Fibroblast of skin of right biceps (primary cell): ENCODE measurements at regions not wholly inside any gene's neighbourhood (a gene's known extent, or its start where the extent isn't known, plus 50 kb on each side); places are given as distances from the start of the nearest gene placed in this dataset.

Experiments used
- DNase-seq: peaks from one replicate; pipeline ENCODE4 v3.0.0-alpha.2; 2013

DNA sequence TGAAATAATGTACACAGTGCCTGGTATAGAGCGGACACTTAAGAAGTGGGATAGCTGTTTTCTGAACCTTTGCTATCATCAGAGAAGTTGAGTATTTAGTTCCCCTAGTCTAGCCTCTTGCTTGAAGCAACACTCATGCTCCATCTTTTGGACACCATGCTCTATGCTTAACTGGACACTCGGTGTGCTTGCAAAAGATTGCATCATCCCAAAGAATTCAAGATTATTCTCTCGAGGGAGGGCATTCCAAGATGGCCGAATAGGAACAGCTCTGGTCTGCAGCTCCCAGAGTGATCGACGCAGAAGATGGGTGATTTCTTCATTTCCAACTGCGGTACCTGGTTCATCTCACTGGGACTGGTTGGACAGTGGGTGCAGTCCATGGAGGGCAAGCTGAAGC is 143.9 kb upstream of the FSHR start:
- no peak for DNase-seq

DNA sequence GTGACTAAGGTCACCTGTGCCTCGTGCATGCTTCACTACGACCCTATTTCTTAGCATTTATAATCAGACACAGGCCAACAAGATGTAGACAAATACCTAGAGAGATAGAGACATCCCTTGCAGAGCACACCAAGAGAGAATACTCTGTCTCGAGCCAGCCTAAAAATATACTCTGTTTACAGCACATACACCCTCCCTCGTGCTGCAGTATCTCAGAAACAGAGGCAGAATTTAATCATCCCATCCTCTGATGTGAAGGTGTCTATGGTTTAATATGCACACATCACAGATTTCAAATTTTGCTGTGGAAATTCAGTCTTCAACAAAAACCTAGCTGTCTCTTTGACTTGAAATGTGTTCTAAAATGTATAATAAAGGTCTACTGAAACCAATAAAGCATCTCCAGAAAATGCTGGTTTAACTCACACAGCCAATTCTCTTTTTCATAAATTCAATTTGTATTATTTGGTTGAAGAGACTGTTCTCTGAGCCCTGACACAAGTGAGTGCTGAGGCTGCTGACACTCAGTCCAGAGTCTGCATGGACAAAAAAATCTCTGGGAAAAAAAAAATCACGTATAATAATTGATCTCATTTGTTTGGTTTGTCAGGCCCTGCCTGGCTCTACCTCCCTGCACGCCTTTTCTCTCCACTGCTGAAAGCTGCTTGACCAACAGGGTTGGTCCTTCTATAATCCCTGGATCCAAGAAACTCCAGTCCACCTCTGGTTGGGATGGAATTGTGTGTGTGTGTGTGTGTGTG is 142.0 kb upstream of the FSHR start:
- no peak for DNase-seq

DNA sequence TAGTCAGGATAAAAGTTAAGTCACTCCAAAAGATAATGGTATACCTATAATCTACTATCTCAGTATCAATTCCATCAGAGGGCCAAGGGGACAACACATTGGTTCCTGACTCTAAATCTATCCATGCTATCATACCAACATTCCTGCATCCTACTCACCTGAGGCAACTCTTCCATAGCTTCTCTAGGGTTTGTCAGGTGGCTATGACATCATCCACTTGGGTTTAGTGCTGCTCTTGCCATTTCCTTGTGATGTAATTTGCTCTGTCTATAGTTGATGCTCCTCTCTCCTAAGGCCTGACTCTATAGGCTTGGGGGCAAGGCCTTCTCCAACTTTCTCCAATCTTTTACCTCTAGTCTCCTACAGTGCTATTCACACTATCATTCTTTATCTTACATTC is 139.9 kb upstream of the FSHR start:
- no peak for DNase-seq

DNA sequence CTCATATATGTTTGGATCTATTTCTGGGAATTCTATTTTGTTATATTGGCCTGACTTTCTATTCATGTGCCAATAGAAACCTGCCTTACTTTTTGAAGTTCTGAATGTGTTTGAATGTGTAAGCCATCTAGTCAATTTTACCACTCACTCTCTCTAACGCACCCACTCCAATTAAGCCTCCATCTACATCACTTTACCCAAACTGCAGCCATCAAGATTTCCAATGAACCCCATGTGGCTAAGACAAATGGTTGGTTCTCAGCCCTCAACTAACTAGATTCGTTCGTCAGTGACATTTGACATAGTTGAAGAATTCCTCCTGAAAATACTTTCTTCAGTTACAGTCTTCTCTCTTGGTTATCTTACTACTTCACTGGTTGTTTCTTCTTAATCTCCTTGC is 137.3 kb upstream of the FSHR start:
- no peak for DNase-seq

DNA sequence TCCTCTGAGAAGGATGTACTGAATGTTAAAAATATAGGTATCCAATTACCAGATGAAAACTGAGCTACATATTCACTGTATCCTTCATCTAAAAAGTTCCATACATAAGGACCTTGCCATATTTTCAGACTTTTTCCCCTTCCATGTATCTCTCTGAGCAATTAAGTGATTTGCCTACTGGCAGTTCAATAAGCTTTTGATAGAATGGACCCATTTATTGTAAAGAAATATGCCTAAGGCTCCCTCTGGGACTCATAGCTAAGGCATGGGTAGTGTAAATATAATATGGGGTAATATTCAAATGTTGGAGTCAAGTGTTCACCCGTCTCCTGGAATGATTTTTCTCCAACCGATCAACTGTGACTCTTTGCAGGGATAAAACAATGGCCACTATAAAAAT is 135.4 kb upstream of the FSHR start:
- DNase-seq: no peak

DNA sequence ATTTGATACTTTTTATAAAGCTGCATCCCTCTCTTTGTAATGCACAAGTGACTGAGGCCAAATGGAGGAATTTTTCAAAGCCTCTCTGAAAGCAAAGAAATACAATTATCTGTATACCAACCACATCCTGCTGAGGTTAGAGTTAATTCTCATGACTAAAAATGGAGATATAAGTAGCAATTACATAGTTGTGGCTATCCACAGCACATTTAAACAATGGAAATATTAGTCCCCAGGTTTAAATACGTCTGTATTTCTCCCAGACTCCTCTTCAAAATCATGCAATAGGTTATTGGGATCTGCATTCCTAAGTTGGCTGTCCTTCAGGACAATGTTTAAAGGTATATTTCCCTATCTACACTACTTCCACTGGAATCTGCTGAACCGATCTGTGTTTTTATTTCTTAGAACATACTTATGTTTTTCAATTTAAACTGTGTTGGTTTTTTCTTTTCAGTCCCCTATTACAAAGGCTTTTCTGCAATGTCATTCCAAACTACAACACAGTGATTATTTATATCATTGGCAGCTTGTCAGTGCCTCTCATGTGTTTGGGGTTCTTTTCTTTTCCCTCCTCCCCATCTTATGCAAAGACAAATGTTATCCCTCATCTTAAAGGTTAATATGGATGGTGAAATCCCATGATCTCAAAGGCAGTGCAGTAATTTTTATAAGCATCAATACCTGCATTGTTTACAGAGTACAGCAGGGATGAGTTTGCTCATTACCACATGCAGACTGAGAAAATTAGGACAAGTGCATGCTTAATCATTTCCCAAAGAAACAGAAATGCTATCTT is 134.8 kb upstream of the FSHR start:
- DNase-seq: peak; percentile 62

DNA sequence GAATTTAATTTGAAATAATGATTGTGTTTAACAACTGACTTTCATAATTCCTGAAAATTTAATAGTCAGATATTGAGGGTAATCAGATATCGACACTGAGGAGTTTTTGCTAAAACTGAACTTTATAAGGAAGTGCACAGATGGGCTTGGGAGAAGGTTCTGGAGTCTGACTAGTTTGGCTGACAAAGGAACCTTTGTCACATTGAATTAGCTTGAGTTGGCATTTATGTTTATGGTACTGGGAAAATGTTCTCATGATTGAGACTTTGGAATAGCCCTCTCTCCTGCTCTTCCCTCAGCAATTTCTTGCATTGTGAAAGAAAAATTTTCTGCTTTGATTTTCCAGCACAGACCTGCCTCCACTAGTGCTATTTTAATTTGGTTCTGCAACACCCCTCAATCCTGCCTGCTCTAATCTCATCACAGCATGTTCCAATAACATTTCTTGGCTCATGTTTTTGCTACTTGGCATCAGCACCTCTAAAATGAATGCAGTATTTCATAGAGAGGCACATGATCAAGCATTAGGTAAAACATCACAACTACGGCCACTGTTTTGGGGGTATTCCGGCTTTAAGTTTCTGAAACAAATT is 133.9 kb upstream of the FSHR start:
- no peak for DNase-seq

DNA sequence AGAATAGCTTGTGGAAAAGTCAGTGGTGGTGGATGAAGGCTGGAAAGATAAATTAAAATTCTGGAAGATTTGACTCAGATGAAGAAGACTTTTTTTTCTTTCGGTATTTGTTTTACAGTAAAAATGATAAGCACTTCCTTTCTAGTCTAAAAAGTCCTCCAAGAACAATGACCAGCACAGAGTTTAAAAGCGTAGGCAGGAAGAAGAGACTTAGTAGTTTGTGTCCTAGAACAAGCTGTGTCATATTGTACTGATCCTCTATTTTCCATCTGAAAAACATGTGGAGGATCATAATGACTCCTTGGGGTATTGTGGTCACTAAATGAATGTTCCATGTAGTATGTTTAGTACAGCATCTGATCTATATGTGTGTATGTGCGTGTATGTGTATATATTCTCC is 132.4 kb upstream of the FSHR start:
- DNase-seq: peak; percentile 13

DNA sequence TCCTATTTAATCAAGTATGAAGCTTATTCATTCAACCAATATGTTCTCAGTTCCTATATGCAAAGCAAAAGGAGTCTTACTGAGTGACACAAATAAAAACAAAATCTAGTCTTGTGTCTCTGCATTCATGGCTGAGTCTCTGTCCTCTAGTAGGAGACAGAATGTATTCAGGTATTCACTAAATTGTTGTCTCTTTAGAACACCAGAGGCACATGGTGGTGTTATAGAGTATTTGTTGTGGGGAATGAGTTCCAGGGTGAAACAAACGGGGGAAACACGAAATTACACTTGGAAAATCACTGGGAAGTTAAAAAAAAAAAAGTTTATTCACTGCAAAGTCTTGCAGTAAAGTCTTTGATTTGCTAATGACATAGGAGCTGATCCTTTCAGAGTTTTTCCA is 131.7 kb upstream of the FSHR start:
- DNase-seq: no peak

DNA sequence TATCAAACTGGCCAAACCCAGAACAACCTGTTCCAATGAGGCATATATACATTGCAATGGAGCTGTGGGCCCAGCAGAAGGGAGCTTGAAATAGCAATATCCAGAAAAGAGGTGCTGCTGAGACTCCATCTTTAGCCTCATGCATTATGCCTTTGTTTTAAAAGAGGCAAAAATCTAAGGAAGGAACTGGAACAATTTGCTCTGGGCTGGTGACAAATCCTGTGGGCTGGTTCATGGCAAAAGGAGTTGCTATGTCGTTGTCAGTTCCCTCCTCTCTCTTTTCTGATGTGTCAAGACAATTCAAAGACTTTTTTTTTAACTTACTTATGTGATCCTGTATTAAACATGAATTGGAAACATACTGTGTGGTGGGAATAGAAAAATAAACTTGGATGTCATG is 124.2 kb upstream of the FSHR start:
- no peak for DNase-seq

DNA sequence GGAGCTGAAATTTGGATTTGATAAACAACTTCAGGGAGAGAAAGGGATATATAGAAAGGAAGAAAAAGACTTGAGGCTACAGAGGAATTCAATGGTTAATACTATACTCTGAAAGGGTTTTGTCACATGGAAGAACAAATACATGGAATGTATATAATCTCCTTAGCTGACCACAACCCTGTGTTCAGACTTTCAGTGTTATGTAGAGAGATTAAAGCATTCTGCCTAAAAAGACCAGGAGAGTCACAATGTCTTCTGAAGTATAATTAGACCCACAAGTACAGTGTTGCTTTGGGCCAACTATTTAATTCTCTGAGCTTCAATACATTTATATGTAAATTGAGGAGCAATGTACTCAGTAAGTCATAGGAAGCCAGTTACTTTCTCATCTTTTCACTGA is 123.8 kb upstream of the FSHR start:
- DNase-seq: no peak

DNA sequence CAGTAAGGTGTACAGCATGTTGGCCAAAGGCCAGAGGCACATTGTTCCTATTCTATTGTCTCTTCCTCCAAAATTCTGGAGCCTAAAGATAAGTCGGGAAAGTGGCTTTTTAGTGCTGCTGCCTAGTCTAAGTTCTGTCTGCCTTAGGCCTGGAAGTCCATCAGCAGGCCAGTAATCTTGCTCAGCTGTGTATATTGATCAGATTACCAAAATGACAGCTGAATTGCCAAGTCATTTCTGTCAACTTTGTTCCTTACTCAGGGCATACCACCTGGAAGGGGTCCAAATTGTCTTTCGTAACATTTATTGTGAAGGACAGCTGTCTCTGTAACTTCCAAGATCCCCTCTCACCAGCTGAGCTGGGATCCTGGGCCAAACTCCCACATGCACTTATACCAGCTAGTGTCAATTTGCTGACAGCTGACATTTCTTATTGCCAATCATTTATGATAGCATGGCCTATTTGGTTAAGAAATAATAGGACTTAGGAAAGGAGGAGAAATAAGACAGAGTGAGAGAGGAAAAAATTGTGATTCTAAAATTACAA is 116.8 kb upstream of the FSHR start:
- no peak for DNase-seq

DNA sequence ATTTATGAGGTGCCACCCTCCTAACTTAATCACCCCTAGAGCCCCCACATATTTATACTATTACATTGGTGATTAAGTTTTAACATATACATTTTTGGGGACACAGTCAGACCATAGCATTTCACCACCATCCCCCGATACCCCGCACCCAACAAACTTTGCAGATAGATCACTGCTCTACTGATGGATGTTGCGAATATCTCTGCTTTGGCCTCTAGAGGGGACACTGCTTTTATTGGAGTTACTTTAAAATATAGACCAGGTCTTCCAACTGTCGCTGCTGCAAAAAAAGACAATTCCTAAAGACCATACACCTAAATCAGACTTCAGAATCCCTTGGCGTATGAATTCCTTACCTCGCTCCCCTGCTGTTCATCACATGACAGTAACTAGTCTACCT is 115.8 kb upstream of the FSHR start:
- no peak for DNase-seq

DNA sequence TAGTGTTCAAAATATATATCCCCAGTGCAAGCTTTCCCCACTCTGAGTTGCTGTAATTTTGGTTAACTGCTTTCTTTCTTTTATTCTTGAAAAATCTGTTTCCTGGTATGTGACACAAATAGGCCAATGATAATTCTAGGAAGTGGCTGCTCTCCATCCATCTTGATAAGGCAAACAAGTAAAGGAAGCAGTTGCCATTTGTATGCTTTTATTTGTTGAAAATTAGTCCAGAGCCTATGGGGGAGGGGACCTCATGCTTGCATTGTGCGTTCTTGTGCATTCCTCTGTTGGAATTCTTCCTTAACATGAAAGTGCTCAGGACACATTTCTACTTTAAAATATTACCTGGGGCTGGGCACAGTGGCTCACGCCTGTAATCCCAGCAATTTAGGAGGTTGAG is 111.2 kb upstream of the FSHR start:
- no peak for DNase-seq

DNA sequence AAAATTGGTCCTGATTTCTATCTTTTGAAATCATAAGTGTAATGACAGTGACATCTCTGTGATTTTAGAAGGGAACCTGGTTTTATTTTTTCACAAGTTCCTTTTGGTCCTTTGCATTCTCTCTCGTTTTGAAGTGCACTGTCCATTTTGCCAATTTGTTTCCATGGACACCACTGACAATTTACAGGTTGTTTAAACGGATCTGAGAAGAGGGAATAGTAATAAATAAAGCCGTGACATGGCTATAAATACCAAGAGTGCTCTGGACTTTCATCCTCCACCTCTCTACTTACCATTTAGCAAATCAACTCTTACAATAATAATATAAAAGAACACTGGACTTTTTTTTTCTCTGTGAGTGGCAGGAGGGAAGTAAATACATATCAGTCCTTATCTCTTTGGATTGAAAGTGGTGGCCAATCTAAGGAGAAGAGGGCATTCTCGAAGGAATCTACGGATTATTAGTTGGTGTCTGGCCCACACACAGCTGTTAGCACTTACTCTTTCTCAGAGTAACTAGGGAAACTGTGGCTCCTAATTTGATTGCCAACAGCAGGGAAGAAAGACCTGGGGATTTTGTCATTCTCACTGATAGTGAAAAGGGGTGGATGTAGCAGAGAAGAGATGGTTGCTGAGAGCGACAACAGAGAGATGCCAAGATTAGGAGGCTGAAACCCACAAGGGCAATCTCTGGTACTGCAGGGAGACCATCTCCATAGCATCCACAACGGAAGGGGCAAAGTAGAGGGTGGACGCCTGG is 108.7 kb upstream of the FSHR start:
- no peak for DNase-seq

DNA sequence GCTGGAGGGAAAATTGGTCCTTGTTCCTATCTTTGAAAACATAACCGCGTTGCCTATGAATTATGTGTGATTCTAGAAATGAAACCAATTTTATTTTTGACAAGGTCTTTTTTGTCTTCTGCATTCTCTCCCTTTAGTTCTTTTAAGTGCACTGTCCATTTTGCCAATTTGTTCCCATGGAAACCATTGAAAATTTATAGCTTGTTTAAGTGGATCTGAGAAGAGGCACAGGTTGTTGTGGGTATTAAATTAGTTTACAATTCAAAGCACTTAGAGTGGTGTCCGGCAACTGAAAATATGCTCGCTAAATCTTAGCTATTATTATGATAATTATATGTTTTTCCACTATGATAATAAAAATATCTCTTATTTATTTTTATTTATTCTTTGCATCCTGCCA is 107.5 kb upstream of the FSHR start:
- DNase-seq: no peak

DNA sequence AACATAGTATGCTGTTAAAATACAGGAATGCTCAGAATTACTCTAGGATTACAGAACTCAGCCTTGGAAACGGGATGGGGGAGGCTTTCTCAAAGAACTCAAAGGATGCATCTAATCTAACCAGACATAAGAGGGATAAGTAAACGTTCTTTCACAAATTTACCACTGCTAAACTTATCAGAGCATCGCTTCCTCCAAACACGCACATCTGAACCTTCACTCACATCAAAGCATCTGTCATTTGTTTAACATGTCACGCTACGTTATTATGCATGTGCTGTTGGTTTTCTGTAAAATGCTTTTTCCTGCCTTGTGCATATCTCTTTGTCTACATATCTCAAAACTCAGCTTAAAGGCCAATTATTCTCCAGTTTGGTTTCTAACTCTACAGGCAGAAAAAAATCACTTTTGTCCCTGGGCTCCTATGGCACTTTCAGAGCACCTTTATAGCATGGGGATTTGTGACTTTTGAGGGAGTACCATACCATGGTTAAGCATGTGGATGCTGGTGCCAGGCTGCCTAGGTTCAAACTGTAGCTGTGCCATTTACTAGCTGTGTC is 106.7 kb upstream of the FSHR start:
- no peak for DNase-seq

DNA sequence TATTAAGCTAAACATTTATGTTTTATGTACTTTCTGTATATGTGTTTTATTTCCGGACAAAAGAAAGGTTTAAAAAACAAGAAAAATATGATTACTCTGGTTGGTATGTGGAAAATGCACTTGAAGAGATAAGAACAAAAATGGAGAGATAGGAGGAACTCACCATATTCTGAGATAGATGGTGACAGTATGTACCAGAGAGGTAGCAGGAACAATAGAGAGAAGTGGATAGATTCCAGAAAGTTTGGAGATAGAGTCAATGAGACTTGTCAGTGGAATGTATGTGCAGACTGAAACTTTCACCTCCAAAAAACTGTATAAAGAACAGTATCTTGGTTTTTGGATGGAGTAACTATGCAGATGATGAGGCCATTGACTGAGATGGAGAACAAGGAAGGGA is 105.6 kb upstream of the FSHR start:
- no peak for DNase-seq

DNA sequence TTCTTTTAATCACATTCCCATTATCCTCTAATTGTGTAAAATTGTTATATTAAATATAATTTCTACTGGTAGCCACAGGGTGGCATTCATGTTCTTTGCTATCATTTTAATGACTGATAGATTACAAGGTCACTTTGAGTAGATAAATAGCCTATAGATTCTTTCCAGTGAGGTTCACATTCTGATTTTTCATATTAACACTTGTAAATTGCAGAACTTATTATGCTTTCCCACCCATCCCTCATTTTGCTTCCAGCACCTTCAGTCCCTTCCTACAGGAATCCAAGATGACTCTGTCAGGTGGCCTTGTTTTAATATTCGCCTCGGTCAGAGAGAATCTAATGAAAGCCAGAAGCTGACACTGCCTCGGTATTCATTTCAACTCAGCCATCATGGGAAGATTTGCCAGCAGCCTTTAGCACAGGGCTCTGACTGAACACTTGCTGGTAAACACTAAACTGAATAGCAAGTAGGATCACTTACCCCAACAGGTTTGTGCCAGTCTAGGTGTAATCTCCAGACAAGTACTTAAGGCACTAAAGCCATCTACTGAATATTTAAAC is 101.2 kb upstream of the FSHR start:
- DNase-seq: peak; percentile 9

DNA sequence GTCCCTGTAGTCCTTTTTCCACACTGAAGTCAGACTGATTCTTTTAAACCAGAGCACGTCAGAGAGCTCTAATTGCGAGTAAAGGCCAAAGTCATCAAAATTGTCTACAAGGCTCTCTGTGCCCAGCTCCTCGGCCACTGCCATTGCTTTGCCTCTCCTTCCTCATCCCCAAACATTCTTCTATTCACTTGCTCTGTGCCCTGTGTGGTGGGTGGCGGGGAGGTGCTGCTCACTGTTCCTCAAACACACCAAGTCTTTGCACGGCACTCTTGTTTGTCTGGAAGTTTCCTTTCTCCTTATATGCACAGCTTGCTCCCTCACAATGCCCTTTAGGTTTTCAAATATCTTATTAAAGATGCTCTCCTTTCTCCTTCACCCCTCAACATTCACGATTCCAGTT is 100.1 kb upstream of the FSHR start:
- no peak for DNase-seq

DNA sequence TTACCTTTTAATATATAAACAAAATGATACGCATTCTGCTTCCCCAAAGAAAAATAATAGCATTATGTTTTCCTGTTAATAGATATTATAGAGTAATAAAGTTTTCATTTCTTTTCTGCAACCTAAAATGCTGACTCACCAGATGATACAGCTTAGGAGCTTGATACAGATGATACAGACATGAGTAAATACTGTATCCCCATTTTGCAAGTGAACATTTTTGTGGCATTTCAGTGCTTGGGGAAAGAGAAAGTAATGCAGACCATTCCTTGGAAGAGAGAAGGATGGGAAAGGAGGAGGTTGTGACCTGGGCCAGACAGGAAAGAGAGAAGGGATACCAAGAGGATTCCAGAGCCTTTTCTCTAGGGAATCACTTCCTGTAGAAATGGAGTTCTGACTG is 97.5 kb upstream of the FSHR start:
- peak; percentile 92 for DNase-seq

DNA sequence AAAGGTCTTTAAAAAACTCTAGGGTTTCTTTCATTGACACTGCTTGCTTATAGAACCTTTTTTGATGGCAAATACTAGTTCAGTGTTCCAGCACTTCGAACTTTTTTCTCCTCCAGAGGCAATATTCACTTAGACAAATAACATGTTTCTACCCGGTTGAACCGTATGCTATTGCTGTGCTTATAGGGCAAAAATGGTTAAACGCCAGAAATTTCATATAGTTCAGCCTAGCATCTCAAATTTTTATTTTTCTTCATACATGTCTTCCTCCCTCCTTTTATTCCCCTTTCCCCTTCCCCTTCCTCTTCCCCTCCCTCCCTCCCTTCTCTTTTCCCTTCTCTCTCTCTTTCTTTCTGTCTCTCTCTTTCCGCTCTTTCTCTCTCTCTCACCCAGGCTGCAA is 96.9 kb upstream of the FSHR start:
- DNase-seq: no peak

DNA sequence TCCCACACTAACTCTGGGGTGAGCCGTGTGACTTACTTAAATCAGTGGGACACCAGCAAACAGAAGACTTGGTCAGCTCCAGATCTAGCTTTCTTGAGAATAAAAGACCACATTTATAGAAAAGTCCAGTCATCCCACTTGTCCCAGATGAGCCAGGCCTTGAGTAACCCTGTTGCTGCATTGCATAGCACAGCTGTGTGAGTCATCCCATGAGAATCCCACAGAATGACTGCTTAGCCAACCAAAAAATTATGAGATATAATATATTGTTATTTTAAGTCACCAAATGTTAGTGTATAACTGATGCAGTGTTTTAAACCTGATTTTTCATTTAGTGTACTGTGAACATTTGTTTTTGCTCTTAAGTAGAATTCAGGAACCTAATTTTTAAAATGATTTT is 94.2 kb upstream of the FSHR start:
- DNase-seq: peak; percentile 97
